Activated naive CD8-positive, alpha-beta T cell treated with anti-CD3 and anti-CD28 coated beads for 36 hours (primary cell): ENCODE measurements at regions not wholly inside any gene's neighbourhood (a gene's known extent, or its start where the extent isn't known, plus 50 kb on each side); places are given as distances from the start of the nearest gene placed in this dataset.

Source experiments
- DNase-seq: peaks from one replicate; pipeline ENCODE4 v3.0.0; 2021
- H3K27ac Mint-ChIP-seq: one replicate; pipeline ENCODE4 v1.8.0; 2022; ENCODE audit warnings: mild to moderate bottlenecking, moderate library complexity, mixed read lengths
- H3K27me3 Mint-ChIP-seq: one replicate; pipeline ENCODE4 v1.8.0; 2022; ENCODE audit warnings: mild to moderate bottlenecking, mixed read lengths
- H3K36me3 Mint-ChIP-seq: one replicate; pipeline ENCODE4 v1.8.0; 2021; ENCODE audit warnings: mild to moderate bottlenecking, mixed read lengths
- H3K4me1 Mint-ChIP-seq: one replicate; pipeline ENCODE4 v1.8.0; 2021; ENCODE audit warnings: mixed read lengths
- H3K4me3 Mint-ChIP-seq: one replicate; pipeline ENCODE4 v1.8.0; 2022; ENCODE audit warnings: mild to moderate bottlenecking, moderate library complexity, mixed read lengths
- H3K9me3 Mint-ChIP-seq: one replicate; pipeline ENCODE4 v1.8.0; 2022; ENCODE audit warnings: mixed read lengths

DNA sequence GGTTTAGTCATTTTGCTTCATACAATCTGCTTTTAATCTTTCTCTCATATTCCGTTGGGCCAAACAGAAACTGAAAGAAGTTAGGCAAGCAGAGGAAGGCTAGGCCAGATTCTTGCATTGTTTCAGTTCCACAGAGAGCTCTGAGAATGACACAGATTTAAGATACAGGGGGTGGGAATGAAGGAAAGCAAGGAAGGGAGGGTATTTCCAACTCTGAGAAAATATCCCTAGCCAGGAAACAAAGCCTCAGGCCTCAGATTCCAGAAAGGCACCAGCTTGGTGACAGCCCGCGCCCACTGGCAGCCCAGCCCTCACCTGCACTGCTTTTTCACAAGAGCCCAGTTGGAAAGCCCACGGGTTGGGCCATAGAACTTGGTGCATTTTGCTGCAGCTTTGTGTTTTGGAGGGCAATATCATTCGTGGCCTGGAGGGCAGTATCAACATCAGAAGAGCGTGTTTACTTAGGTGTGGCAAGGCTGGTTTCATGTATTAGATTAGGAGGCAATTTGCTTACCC lies 63.5 kb downstream of the ENC1 start:
- peaks cover 3% of the 10 kb centered on the region for H3K36me3 Mint-ChIP-seq
- peaks cover 29% of the 10 kb centered on the region for H3K4me1 Mint-ChIP-seq
- H3K4me3 Mint-ChIP-seq, result no peak overlapping the region
- peak overlapping the region; percentile 10 for H3K27ac Mint-ChIP-seq
- peaks cover 3% of the 10 kb centered on the region for H3K27me3 Mint-ChIP-seq
- DNase-seq, result no peak
- no peaks in the 10 kb centered on the region for H3K9me3 Mint-ChIP-seq

DNA sequence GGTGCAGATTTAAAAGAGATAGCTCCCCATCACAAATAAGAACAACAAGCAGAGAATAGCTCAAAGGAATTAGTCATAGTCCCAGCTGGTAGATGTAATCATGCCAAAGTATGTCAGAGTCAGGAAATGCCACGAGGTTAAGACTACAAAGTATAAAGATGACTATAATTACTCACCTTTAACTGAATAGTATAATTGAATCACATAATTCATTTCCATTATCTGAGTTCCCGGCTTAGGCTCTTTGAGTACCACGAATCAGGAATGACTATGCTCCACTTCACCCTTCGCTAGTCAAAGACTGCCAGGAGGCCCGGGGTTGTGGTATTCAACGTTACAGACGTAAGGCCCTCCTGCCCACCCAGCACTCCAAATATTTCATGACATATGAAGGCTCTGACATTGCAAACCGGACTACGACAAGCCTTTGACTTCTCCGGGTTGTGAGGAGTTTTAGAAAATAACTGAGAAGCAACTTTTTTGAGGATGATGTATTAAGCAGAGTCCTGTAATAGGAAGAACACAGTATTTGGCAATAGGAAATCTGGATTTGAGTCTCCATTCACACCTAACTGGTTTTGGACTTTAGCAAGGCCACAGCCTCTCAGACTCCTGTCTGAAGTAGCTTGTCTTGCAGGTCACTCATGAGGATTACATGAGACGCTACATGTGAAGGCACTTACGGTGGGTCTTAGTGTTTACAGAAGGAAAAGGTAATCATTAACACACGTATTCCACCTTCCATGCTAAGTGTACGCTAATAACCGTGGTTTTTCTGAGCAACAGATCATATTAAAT lies 64.6 kb downstream of the ENC1 start:
- Mint-ChIP-seq H3K36me3 (peaks cover 3% of the 10 kb centered on the region), H3K9me3 (no peaks in the 10 kb centered on the region), H3K27ac (peak overlapping the region; percentile 81), H3K27me3 (peaks cover 5% of the 10 kb centered on the region), H3K4me1 (peaks cover 29% of the 10 kb centered on the region), H3K4me3 (no peak overlapping the region)
- DNase-seq, result peak; percentile 3

- H3K27ac Mint-ChIP-seq, result no peak overlapping the region
- DNase-seq, result no peak
- H3K36me3 Mint-ChIP-seq, result no peaks in the 10 kb centered on the region
- peaks cover 2% of the 10 kb centered on the region for H3K4me1 Mint-ChIP-seq
- no peak overlapping the region for H3K4me3 Mint-ChIP-seq
- peaks cover 18% of the 10 kb centered on the region for H3K27me3 Mint-ChIP-seq
- peaks cover 7% of the 10 kb centered on the region for H3K9me3 Mint-ChIP-seq
Observed at GRCh38 chr5:74570250-74570649, 70.3 kb downstream of the ENC1 start.

DNA sequence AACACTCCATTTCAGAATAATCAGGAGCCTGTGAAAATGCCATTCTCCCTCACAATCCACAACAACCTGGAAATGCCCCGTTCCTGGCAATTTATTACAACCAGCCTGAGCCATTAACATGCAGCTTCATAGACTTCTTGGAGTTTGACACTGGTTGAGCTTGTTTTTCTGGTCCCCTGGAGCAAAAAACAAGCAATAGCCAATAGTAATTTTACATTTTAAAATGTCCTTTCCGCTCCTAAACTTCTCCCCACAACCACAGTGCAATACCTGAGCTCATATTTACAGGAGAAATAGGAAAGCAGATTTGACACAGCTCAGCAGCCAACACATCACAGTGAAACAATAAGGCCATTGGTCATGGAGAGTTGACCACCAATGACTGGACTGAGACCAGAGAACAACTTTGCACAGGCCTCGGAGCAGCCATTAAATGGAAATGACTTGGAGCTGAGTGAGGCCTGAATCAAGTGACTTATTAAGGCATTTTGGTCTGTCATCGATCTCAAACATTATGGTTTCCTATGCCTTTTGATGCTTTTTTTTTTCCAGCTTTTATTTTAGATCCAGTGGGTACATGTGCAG lies 73.0 kb downstream of the ENC1 start:
- Mint-ChIP-seq H3K4me3 (no peak overlapping the region), H3K36me3 (no peaks in the 10 kb centered on the region), H3K9me3 (peaks cover 7% of the 10 kb centered on the region), H3K4me1 (peaks cover 2% of the 10 kb centered on the region), H3K27ac (no peak overlapping the region), H3K27me3 (peaks cover 18% of the 10 kb centered on the region)
- no peak for DNase-seq

DNA sequence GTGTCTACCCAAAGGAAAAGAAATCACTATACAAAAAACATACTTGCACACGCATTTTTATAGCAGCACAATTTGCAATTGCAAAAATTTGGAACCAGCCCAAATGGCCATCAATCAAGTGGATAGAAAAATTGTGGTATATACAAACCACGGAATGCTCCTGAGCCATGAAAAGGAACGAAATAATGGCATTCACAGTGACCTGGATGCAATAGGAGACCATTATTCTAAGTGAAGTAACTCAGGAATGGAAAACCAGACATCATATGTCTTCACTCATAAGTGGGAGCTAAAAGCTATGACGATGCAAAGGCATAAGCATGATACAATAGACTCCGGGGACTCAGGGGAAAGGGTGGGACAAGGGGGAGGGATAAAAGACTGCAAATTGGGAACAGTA lies 78.4 kb downstream of the ENC1 start:
- Mint-ChIP-seq H3K36me3 (no peaks in the 10 kb centered on the region), H3K4me3 (no peak overlapping the region), H3K4me1 (no peaks in the 10 kb centered on the region), H3K27ac (no peak overlapping the region), H3K9me3 (no peaks in the 10 kb centered on the region), H3K27me3 (peaks cover 14% of the 10 kb centered on the region)
- DNase-seq, result no peak

DNA sequence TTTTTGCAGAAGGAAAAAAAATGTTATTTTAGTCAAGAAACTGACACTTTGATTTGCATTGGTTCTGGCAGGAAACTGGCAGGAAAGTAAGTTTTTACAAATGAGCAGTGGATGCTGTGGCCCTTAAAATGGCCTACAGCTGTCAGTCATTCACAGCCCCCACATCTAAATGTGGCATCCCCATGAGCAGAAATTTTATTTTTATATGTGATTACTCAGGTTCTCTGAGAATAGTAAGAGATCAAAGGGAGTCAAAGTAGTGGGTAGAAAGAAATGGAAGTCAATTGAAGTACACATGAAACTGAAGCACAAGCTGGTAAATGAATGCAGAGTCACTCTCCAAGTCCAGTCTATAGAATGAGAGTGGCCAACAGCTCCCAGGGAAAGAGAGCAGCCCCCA lies 80.3 kb downstream of the ENC1 start:
- Mint-ChIP-seq H3K9me3 (no peaks in the 10 kb centered on the region), H3K27ac (no peak overlapping the region), H3K36me3 (no peaks in the 10 kb centered on the region), H3K27me3 (peaks cover 14% of the 10 kb centered on the region), H3K4me3 (no peak overlapping the region), H3K4me1 (no peaks in the 10 kb centered on the region)
- DNase-seq, result no peak

- H3K27me3 Mint-ChIP-seq, result peaks cover 17% of the 10 kb centered on the region
- peaks cover 4% of the 10 kb centered on the region for H3K9me3 Mint-ChIP-seq
- H3K4me3 Mint-ChIP-seq, result no peak overlapping the region
- H3K27ac Mint-ChIP-seq, result no peak overlapping the region
- H3K4me1 Mint-ChIP-seq, result no peaks in the 10 kb centered on the region
- DNase-seq, result no peak
- H3K36me3 Mint-ChIP-seq, result no peaks in the 10 kb centered on the region
Observed at GRCh38 chr5:74556631-74557595, 83.6 kb downstream of the ENC1 start.

- no peak for DNase-seq
- H3K27me3 Mint-ChIP-seq, result peaks cover 10% of the 10 kb centered on the region
- no peaks in the 10 kb centered on the region for H3K4me1 Mint-ChIP-seq
- no peaks in the 10 kb centered on the region for H3K36me3 Mint-ChIP-seq
- H3K27ac Mint-ChIP-seq, result no peak overlapping the region
- no peak overlapping the region for H3K4me3 Mint-ChIP-seq
- peaks cover 4% of the 10 kb centered on the region for H3K9me3 Mint-ChIP-seq
Observed at GRCh38 chr5:74556006-74556405, 84.5 kb downstream of the ENC1 start.

DNA sequence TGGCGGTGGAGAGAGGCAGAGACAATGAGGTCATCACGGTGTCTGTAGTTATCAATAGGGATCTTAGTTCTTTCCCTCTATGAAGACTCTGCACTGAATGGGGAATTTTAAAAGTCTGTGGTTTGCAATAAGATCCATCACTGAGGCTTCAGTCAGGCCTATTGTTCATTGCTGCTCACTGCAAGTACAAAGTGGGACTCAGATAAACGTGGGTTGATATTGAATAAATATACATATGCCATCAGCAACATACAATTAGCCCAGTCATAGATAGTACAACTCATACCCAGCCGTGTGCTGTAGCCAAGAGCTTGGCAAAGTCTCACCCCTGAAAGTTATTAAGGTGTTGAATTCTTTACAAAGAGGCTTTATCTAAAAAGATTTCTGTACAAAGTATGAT lies 88.4 kb downstream of the ENC1 start:
- Mint-ChIP-seq H3K36me3 (no peaks in the 10 kb centered on the region), H3K27ac (no peak overlapping the region), H3K4me1 (no peaks in the 10 kb centered on the region), H3K27me3 (peaks cover 4% of the 10 kb centered on the region), H3K4me3 (no peak overlapping the region), H3K9me3 (peaks cover 4% of the 10 kb centered on the region)
- no peak for DNase-seq

- H3K9me3 Mint-ChIP-seq, result peaks cover 4% of the 10 kb centered on the region
- H3K4me1 Mint-ChIP-seq, result no peaks in the 10 kb centered on the region
- H3K27me3 Mint-ChIP-seq, result peaks cover 4% of the 10 kb centered on the region
- no peaks in the 10 kb centered on the region for H3K36me3 Mint-ChIP-seq
- H3K27ac Mint-ChIP-seq, result no peak overlapping the region
- H3K4me3 Mint-ChIP-seq, result no peak overlapping the region
- no peak for DNase-seq
Observed at GRCh38 chr5:74550927-74551326, 89.6 kb downstream of the ENC1 start.

DNA sequence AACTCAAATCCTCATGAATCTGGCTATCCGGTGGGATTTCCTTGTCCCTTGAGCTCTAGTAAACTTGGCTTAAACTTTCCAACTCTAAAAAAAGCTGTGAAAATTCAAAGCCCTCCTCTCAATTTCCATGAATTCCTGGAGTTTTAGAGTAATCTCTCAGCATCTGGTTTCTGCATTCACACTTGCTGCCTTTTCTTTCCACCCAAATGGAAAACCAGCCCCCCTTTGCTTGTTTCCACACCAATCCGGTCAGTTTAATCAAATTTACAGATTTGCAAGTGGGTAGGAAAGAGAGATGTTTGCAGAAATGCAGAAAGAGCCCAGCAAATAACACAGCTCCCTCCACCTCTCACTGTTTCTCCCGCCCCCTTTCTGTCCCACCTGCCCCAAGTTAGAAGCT lies 91.1 kb downstream of the ENC1 start:
- Mint-ChIP-seq H3K27me3 (peaks cover 8% of the 10 kb centered on the region), H3K4me1 (no peaks in the 10 kb centered on the region), H3K4me3 (no peak overlapping the region)

GRCh38 chr5:74546796-74547195 lies 93.7 kb downstream of the ENC1 start:
- peaks cover 13% of the 10 kb centered on the region for H3K27me3 Mint-ChIP-seq
- no peak overlapping the region for H3K27ac Mint-ChIP-seq
- H3K9me3 Mint-ChIP-seq, result no peaks in the 10 kb centered on the region
- no peak overlapping the region for H3K4me3 Mint-ChIP-seq
- no peaks in the 10 kb centered on the region for H3K4me1 Mint-ChIP-seq
- no peaks in the 10 kb centered on the region for H3K36me3 Mint-ChIP-seq
- no peak for DNase-seq

More for the DNA sequence above, 91.1 kb downstream of the ENC1 start:
- peaks cover 4% of the 10 kb centered on the region for H3K9me3 Mint-ChIP-seq
- no peak for DNase-seq
- H3K36me3 Mint-ChIP-seq, result no peaks in the 10 kb centered on the region
- H3K27ac Mint-ChIP-seq, result no peak overlapping the region

GRCh38 chr5:74544811-74545210 lies 95.7 kb downstream of the ENC1 start:
- no peak overlapping the region for H3K4me3 Mint-ChIP-seq
- H3K27me3 Mint-ChIP-seq, result peaks cover 13% of the 10 kb centered on the region
- no peaks in the 10 kb centered on the region for H3K36me3 Mint-ChIP-seq
- no peaks in the 10 kb centered on the region for H3K4me1 Mint-ChIP-seq
- no peak for DNase-seq
- H3K27ac Mint-ChIP-seq, result no peak overlapping the region
- no peaks in the 10 kb centered on the region for H3K9me3 Mint-ChIP-seq

- Mint-ChIP-seq H3K36me3 (no peaks in the 10 kb centered on the region), H3K9me3 (no peaks in the 10 kb centered on the region), H3K4me1 (no peaks in the 10 kb centered on the region), H3K27ac (no peak overlapping the region), H3K27me3 (peaks cover 13% of the 10 kb centered on the region), H3K4me3 (no peak overlapping the region)
- no peak for DNase-seq
Observed at GRCh38 chr5:74543162-74543995, 97.1 kb downstream of the ENC1 start.
